ENCODE measurements at regions not wholly inside any gene's neighbourhood (a gene's known extent, or its start where the extent isn't known, plus 50 kb on each side); places are given as distances from the start of the nearest gene placed in this dataset.
"Not testable (repeated sequence)": the region's sequence is repeated elsewhere in the genome, so short reads cannot be mapped to it uniquely, and the experiment has no call there.

GRCh38 chr15:61380270-61380669 is 151.2 kb upstream of the RORA start:
- ATAC-seq (ENCODE audit: low read depth in 2 of 2) (no peak), DNase-seq (no peak)
- H3K36me3 ChIP-seq (ENCODE audit: control insufficient read depth, insufficient read depth, low read length): no peaks in the 10 kb centered on the region
- H3K4me3 ChIP-seq (ENCODE audit: low read depth, low read length): no peak overlapping the region
- no peak overlapping the region for H3K27ac ChIP-seq (ENCODE audit: insufficient read depth, low read length, poor library complexity, severe bottlenecking)
- no peak overlapping the region for H3K27ac Mint-ChIP-seq
- H3K4me1 Mint-ChIP-seq: no peaks in the 10 kb centered on the region
- H3K4me1 ChIP-seq (ENCODE audit: control insufficient read depth, insufficient read depth, low read length, poor library complexity, severe bottlenecking): no peaks in the 10 kb centered on the region
- peaks cover 2% of the 10 kb centered on the region for H3K27me3 ChIP-seq (ENCODE audit: control insufficient read depth, insufficient read depth, low read length)
- H3K9me3 Mint-ChIP-seq: peaks cover 0 to 5% (median 0%) of the 10 kb centered on the region in 7 donors
- H3K4me3 Mint-ChIP-seq: no peak overlapping the region
- no peaks in the 10 kb centered on the region for H3K27me3 Mint-ChIP-seq
- no peaks in the 10 kb centered on the region for H3K9me3 ChIP-seq (ENCODE audit: control insufficient read depth in 2 of 2, low read length in 2 of 2)
- no peaks in the 10 kb centered on the region for H3K36me3 Mint-ChIP-seq

- no peaks in the 10 kb centered on the region for H3K4me1 Mint-ChIP-seq
- no peaks in the 10 kb centered on the region for H3K36me3 Mint-ChIP-seq
- Histone ChIP-seq H3K36me3 (ENCODE audit: control insufficient read depth, insufficient read depth, low read length) (no peaks in the 10 kb centered on the region), H3K4me1 (ENCODE audit: control insufficient read depth, insufficient read depth, low read length, poor library complexity, severe bottlenecking) (no peaks in the 10 kb centered on the region), H3K4me3 (ENCODE audit: low read depth, low read length) (no peak overlapping the region), H3K9me3 (ENCODE audit: control insufficient read depth in 2 of 2, low read length in 2 of 2) (no peaks in the 10 kb centered on the region), H3K27ac (ENCODE audit: insufficient read depth, low read length, poor library complexity, severe bottlenecking) (no peak overlapping the region), H3K27me3 (ENCODE audit: control insufficient read depth, insufficient read depth, low read length) (peaks cover 2% of the 10 kb centered on the region)
- no peak overlapping the region for H3K27ac Mint-ChIP-seq
- no peaks in the 10 kb centered on the region for H3K27me3 Mint-ChIP-seq
- peaks cover 0 to 2% (median 0%) of the 10 kb centered on the region in 7 donors for H3K9me3 Mint-ChIP-seq
- no peak overlapping the region for H3K4me3 Mint-ChIP-seq
- no peak for DNase-seq
- no peak for ATAC-seq (ENCODE audit: low read depth in 2 of 2)
Measured at GRCh38 chr15:61379005-61379404, 149.9 kb upstream of the RORA start.

- Mint-ChIP-seq H3K27ac (no peak overlapping the region), H3K27me3 (peaks cover 7% of the 10 kb centered on the region), H3K36me3 (no peaks in the 10 kb centered on the region), H3K4me3 (no peak overlapping the region), H3K9me3 (peaks cover 0 to 8% (median 0%) of the 10 kb centered on the region in 7 donors), H3K4me1 (no peaks in the 10 kb centered on the region)
- H3K36me3 ChIP-seq (ENCODE audit: control insufficient read depth, insufficient read depth, low read length): no peaks in the 10 kb centered on the region
- H3K4me1 ChIP-seq (ENCODE audit: control insufficient read depth, insufficient read depth, low read length, poor library complexity, severe bottlenecking): no peaks in the 10 kb centered on the region
- no peaks in the 10 kb centered on the region for H3K9me3 ChIP-seq (ENCODE audit: control insufficient read depth in 2 of 2, low read length in 2 of 2)
- peaks cover 2% of the 10 kb centered on the region for H3K27me3 ChIP-seq (ENCODE audit: control insufficient read depth, insufficient read depth, low read length)
- no peak for DNase-seq
- ATAC-seq (ENCODE audit: low read depth in 2 of 2): no peak
- H3K27ac ChIP-seq (ENCODE audit: insufficient read depth, low read length, poor library complexity, severe bottlenecking): no peak overlapping the region
- no peak overlapping the region for H3K4me3 ChIP-seq (ENCODE audit: low read depth, low read length)
Measured at GRCh38 chr15:61376961-61377360, 147.9 kb upstream of the RORA start.

- H3K4me1 Mint-ChIP-seq: no peaks in the 10 kb centered on the region
- Histone ChIP-seq H3K4me3 (ENCODE audit: low read depth, low read length) (no peak overlapping the region), H3K36me3 (ENCODE audit: control insufficient read depth, insufficient read depth, low read length) (no peaks in the 10 kb centered on the region), H3K4me1 (ENCODE audit: control insufficient read depth, insufficient read depth, low read length, poor library complexity, severe bottlenecking) (no peaks in the 10 kb centered on the region), H3K9me3 (ENCODE audit: control insufficient read depth in 2 of 2, low read length in 2 of 2) (no peaks in the 10 kb centered on the region), H3K27me3 (ENCODE audit: control insufficient read depth, insufficient read depth, low read length) (peaks cover 2% of the 10 kb centered on the region), H3K27ac (ENCODE audit: insufficient read depth, low read length, poor library complexity, severe bottlenecking) (no peak overlapping the region)
- DNase-seq (no peak), ATAC-seq (ENCODE audit: low read depth in 2 of 2) (no peak)
- H3K4me3 Mint-ChIP-seq: no peak overlapping the region
- peaks cover 0 to 8% (median 0%) of the 10 kb centered on the region in 7 donors for H3K9me3 Mint-ChIP-seq
- no peaks in the 10 kb centered on the region for H3K36me3 Mint-ChIP-seq
- H3K27me3 Mint-ChIP-seq: peaks cover 7% of the 10 kb centered on the region
- H3K27ac Mint-ChIP-seq: no peak overlapping the region
Measured at GRCh38 chr15:61376516-61376915, 147.4 kb upstream of the RORA start.

GRCh38 chr15:61374848-61375247 is 145.7 kb upstream of the RORA start:
- no peaks in the 10 kb centered on the region for H3K27me3 ChIP-seq (ENCODE audit: control insufficient read depth, insufficient read depth, low read length)
- DNase-seq (no peak), ATAC-seq (ENCODE audit: low read depth in 2 of 2) (no peak)
- Mint-ChIP-seq H3K9me3 (peaks cover 0 to 8% (median 0%) of the 10 kb centered on the region in 7 donors), H3K27ac (no peak overlapping the region), H3K4me1 (no peaks in the 10 kb centered on the region), H3K4me3 (no peak overlapping the region), H3K27me3 (peaks cover 7% of the 10 kb centered on the region), H3K36me3 (no peaks in the 10 kb centered on the region)
- no peaks in the 10 kb centered on the region for H3K9me3 ChIP-seq (ENCODE audit: control insufficient read depth in 2 of 2, low read length in 2 of 2)
- H3K4me1 ChIP-seq (ENCODE audit: control insufficient read depth, insufficient read depth, low read length, poor library complexity, severe bottlenecking): no peaks in the 10 kb centered on the region
- H3K36me3 ChIP-seq (ENCODE audit: control insufficient read depth, insufficient read depth, low read length): no peaks in the 10 kb centered on the region
- H3K27ac ChIP-seq (ENCODE audit: insufficient read depth, low read length, poor library complexity, severe bottlenecking): no peak overlapping the region
- no peak overlapping the region for H3K4me3 ChIP-seq (ENCODE audit: low read depth, low read length)

GRCh38 chr15:61367953-61368352 is 138.9 kb upstream of the RORA start:
- Histone ChIP-seq H3K36me3 (ENCODE audit: control insufficient read depth, insufficient read depth, low read length) (no peaks in the 10 kb centered on the region), H3K27me3 (ENCODE audit: control insufficient read depth, insufficient read depth, low read length) (no peaks in the 10 kb centered on the region), H3K9me3 (ENCODE audit: control insufficient read depth in 2 of 2, low read length in 2 of 2) (no peaks in the 10 kb centered on the region), H3K27ac (ENCODE audit: insufficient read depth, low read length, poor library complexity, severe bottlenecking) (no peak overlapping the region), H3K4me3 (ENCODE audit: low read depth, low read length) (no peak overlapping the region), H3K4me1 (ENCODE audit: control insufficient read depth, insufficient read depth, low read length, poor library complexity, severe bottlenecking) (no peaks in the 10 kb centered on the region)
- no peaks in the 10 kb centered on the region for H3K36me3 Mint-ChIP-seq
- no peaks in the 10 kb centered on the region for H3K4me1 Mint-ChIP-seq
- no peak overlapping the region for H3K27ac Mint-ChIP-seq
- H3K4me3 Mint-ChIP-seq: no peak overlapping the region
- H3K9me3 Mint-ChIP-seq: peaks cover 0 to 6% (median 4%) of the 10 kb centered on the region in 7 donors
- H3K27me3 Mint-ChIP-seq: peaks cover 16% of the 10 kb centered on the region
- DNase-seq (no peak), ATAC-seq (ENCODE audit: low read depth in 2 of 2) (no peak)

- Histone ChIP-seq H3K4me3 (ENCODE audit: low read depth, low read length) (no peak overlapping the region), H3K9me3 (ENCODE audit: control insufficient read depth in 2 of 2, low read length in 2 of 2) (no peaks in the 10 kb centered on the region), H3K27me3 (ENCODE audit: control insufficient read depth, insufficient read depth, low read length) (no peaks in the 10 kb centered on the region), H3K4me1 (ENCODE audit: control insufficient read depth, insufficient read depth, low read length, poor library complexity, severe bottlenecking) (no peaks in the 10 kb centered on the region), H3K36me3 (ENCODE audit: control insufficient read depth, insufficient read depth, low read length) (no peaks in the 10 kb centered on the region), H3K27ac (ENCODE audit: insufficient read depth, low read length, poor library complexity, severe bottlenecking) (no peak overlapping the region)
- Mint-ChIP-seq H3K36me3 (no peaks in the 10 kb centered on the region), H3K4me3 (no peak overlapping the region), H3K27me3 (peaks cover 13% of the 10 kb centered on the region), H3K27ac (no peak overlapping the region), H3K9me3 (peaks cover 0 to 13% (median 7%) of the 10 kb centered on the region in 7 donors), H3K4me1 (no peaks in the 10 kb centered on the region)
- DNase-seq (no peak), ATAC-seq (ENCODE audit: low read depth in 2 of 2) (no peak)
Measured at GRCh38 chr15:61364871-61365270, 135.8 kb upstream of the RORA start.

- Mint-ChIP-seq H3K9me3 (peaks cover 0 to 14% (median 7%) of the 10 kb centered on the region in 7 donors), H3K27me3 (peaks cover 13% of the 10 kb centered on the region)
- H3K36me3 ChIP-seq (ENCODE audit: control insufficient read depth, insufficient read depth, low read length); H3K27ac Mint-ChIP-seq; H3K36me3 Mint-ChIP-seq; H3K9me3 ChIP-seq (ENCODE audit: control insufficient read depth in 2 of 2, low read length in 2 of 2); H3K4me1 Mint-ChIP-seq; H3K4me1 ChIP-seq (ENCODE audit: control insufficient read depth, insufficient read depth, low read length, poor library complexity, severe bottlenecking); DNase-seq; ATAC-seq (ENCODE audit: low read depth in 2 of 2); H3K4me3 Mint-ChIP-seq; H3K4me3 ChIP-seq (ENCODE audit: low read depth, low read length); H3K27me3 ChIP-seq (ENCODE audit: control insufficient read depth, insufficient read depth, low read length); H3K27ac ChIP-seq (ENCODE audit: insufficient read depth, low read length, poor library complexity, severe bottlenecking): not testable (repeated sequence)
Measured at GRCh38 chr15:61362912-61363311, 133.8 kb upstream of the RORA start.

Measured in CD4-positive, CD25-positive, alpha-beta regulatory T cell (primary cell).